ENCODE measurements at regions not wholly inside any gene's neighbourhood (a gene's known extent, or its start where the extent isn't known, plus 50 kb on each side); places are given as distances from the start of the nearest gene placed in this dataset.

GRCh38 chr1:157277281-157277680, 139.1 kb upstream of the ETV3 start:
- no peak overlapping the region for H3K4ac ChIP-seq (ENCODE audit: low read depth, low read length)
- H3K56ac ChIP-seq (ENCODE audit: extremely low read depth, insufficient read depth, low read length), result no peak overlapping the region
- no CpG with 5 or more reads among the region's 10 CpGs for WGBS, 2 experiments (ENCODE audit: extremely low coverage in 2 of 2, insufficient read length in 1 of 2)
- no peak overlapping the region for H2AK5ac ChIP-seq (ENCODE audit: low read depth, low read length)
- no peak overlapping the region for H3K4me3 ChIP-seq (ENCODE audit: insufficient read depth, low read depth, low read length)
- ATAC-seq (ENCODE audit: low read depth) (no peak), DNase-seq (no peak)
- H3K9me3 ChIP-seq (ENCODE audit: control insufficient read depth, insufficient read depth, low read length), result no peaks in the 10 kb centered on the region
- no peak overlapping the region for H3K4me2 ChIP-seq (ENCODE audit: low read depth, low read length)
- H3K27ac ChIP-seq (ENCODE audit: insufficient read depth, low read length), result no peak overlapping the region
- dilution Hi-C loops (cut with HindIII; ENCODE audit: low sequenced_read_pairs, unreplicated experiment), result no loop called here
- H3K23ac ChIP-seq (ENCODE audit: low read depth, low read length), result no peak overlapping the region
- H2BK15ac ChIP-seq (ENCODE audit: low read depth, low read length), result no peak overlapping the region
- no peak overlapping the region for H3K18ac ChIP-seq (ENCODE audit: low read depth, low read length)
- TF ChIP-seq RAD21 (IDR thresholded peaks at IDR 0.05; ENCODE audit: low read length) (no peak), BHLHE40 (IDR thresholded peaks at IDR 0.05; ENCODE audit: low read depth, low read length) (no peak), USF2 (IDR thresholded peaks at IDR 0.05; ENCODE audit: low read depth, low read length) (no peak), CTCF (conservative IDR thresholded peaks at IDR 0.05; ENCODE audit: low read depth, low read length) (no peak)
- no peak overlapping the region for H4K91ac ChIP-seq (ENCODE audit: insufficient read depth, low read depth, low read length)
- intact Hi-C loops (cut with micrococcal nuclease), result no loop called here
- H4K20me1 ChIP-seq (ENCODE audit: insufficient read depth, low read length), result no peaks in the 10 kb centered on the region
- H2BK120ac ChIP-seq (ENCODE audit: low read depth, low read length), result no peak overlapping the region
- H2BK5ac ChIP-seq (ENCODE audit: low read depth, low read length, poor library complexity, severe bottlenecking), result no peak overlapping the region
- H2AFZ ChIP-seq (replicated peaks; ENCODE audit: low read length, poor library complexity), result no peak overlapping the region
- H3K4me1 ChIP-seq (ENCODE audit: control insufficient read depth, insufficient read depth, low read length), result no peaks in the 10 kb centered on the region
- no peaks in the 10 kb centered on the region for H3K36me3 ChIP-seq (ENCODE audit: control insufficient read depth, insufficient read depth, low read length)
- H3K9ac ChIP-seq (ENCODE audit: low read depth, low read length), result no peak overlapping the region
- H4K8ac ChIP-seq (ENCODE audit: low read depth in 2 of 2, low read length in 2 of 2), result no peak overlapping the region
- peaks cover 7% of the 10 kb centered on the region for H3K27me3 ChIP-seq (ENCODE audit: control insufficient read depth, insufficient read depth, low read length)
- no peak overlapping the region for H2BK20ac ChIP-seq (ENCODE audit: low read depth, low read length)
- CTCF ChIA-PET, result no interaction called here
- H4K5ac ChIP-seq (ENCODE audit: low read depth, low read length), result no peak overlapping the region
- H3K14ac ChIP-seq (replicated peaks; ENCODE audit: low read depth, low read length), result no peak overlapping the region
- BruUV-seq (replicated peaks), result no TSS peak
- in situ Hi-C loops (cut with MboI; ENCODE audit: low sequenced_read_pairs), result no loop called here
- H3K9me1 ChIP-seq (ENCODE audit: insufficient read depth, low read length), result no peaks in the 10 kb centered on the region
- POLR2A ChIA-PET (ENCODE audit: unreplicated experiment), result no interaction called here
- no peaks in the 10 kb centered on the region for H3K79me1 ChIP-seq (ENCODE audit: low read depth in 1 of 2, low read length in 2 of 2)
- no peak overlapping the region for H2AK9ac ChIP-seq (replicated peaks; ENCODE audit: low read depth, low read length, poor library complexity)
